ENCODE measurements at regions not wholly inside any gene's neighbourhood (a gene's known extent, or its start where the extent isn't known, plus 50 kb on each side); places are given as distances from the start of the nearest gene placed in this dataset.

DNA sequence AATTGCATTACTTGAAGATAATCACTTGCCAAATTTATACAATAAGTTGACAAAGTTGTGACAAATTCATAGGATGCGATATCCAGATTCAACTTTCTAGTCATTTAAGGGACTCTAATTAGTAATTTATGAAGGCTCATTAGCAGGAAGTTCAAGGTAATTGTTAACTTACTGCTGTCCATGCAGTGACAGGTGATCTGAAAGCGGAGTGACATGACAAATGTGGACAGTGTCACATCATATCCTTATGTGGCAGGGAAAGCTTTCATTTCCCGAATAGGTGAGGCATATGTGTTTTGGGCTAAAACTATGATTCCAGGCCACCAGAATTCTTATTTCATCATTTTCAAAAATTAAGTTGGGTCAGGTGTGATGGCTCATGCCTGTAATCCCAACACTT, 115.9 kb upstream of the BMP2 start:
- no peak for TF ChIP-seq EZH2phosphoT487 (IDR thresholded peaks at IDR 0.05; ENCODE audit: low read depth)
- TF ChIP-seq, protein P1, sequence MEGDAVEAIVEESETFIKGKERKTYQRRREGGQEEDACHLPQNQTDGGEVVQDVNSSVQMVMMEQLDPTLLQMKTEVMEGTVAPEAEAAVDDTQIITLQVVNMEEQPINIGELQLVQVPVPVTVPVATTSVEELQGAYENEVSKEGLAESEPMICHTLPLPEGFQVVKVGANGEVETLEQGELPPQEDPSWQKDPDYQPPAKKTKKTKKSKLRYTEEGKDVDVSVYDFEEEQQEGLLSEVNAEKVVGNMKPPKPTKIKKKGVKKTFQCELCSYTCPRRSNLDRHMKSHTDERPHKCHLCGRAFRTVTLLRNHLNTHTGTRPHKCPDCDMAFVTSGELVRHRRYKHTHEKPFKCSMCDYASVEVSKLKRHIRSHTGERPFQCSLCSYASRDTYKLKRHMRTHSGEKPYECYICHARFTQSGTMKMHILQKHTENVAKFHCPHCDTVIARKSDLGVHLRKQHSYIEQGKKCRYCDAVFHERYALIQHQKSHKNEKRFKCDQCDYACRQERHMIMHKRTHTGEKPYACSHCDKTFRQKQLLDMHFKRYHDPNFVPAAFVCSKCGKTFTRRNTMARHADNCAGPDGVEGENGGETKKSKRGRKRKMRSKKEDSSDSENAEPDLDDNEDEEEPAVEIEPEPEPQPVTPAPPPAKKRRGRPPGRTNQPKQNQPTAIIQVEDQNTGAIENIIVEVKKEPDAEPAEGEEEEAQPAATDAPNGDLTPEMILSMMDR (IDR thresholded peaks at IDR 0.05; ENCODE audit: low read depth, low read length): no peak
